ENCODE measurements at regions not wholly inside any gene's neighbourhood (a gene's known extent, or its start where the extent isn't known, plus 50 kb on each side); places are given as distances from the start of the nearest gene placed in this dataset.

- no peak for TF ChIP-seq EZH2 (IDR thresholded peaks at IDR 0.05; ENCODE audit: insufficient read depth, low read length)
- no peak for TF ChIP-seq CTCF (IDR thresholded peaks at IDR 0.05; ENCODE audit: insufficient read depth, low read depth, low read length)
Observed at GRCh38 chr6:153800580-153801188, 238.4 kb upstream of the OPRM1 start.
